Peyer's patch (tissue), 4 donors: ENCODE measurements at regions not wholly inside any gene's neighbourhood (a gene's known extent, or its start where the extent isn't known, plus 50 kb on each side); places are given as distances from the start of the nearest gene placed in this dataset.

Source experiments
- POLR2A ChIP-seq, 2 donors: fragments of 450-650 bp; IDR thresholded peaks; one replicate each; pipeline ENCODE4 v1.5.1; 2017; ENCODE audit warnings: antibody characterized with exemption in 2 of 2, mild to moderate bottlenecking in 2 of 2, moderate library complexity in 2 of 2
- TF ChIP-seq, protein P1 (sequence below), 6 experiments: fragments of 450-650 bp in 4 of 6; fragments of 200-600 bp in 2 of 6; sonication (generic) in 1 of 6; IDR thresholded peaks; one replicate each; pipeline ENCODE4 v1.5.1; 2017 to 2019; ENCODE audit warnings: antibody characterized with exemption in 6 of 6, mild to moderate bottlenecking in 3 of 6, moderate library complexity in 1 of 6

DNA sequence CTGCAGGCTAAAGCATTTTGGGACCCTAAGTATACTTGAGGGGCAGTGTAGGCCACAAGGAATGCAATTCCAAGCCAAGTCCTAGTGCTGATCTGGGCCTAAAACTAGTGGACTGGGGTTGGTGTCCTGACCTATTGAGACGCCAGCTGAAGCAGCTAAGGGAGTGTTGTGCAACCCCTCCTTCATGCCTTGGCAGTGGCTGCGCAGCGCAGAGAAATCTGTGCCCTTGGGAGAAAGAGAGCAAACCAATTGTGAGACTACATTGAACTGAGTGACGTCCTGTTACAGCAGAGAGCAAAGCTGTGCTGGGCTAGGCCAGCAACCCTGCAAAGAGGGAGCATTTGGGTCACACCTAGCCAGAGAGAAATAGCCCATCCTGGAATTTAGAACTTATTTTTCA, 2715.0 kb upstream of the PCDH20 start:
- TF ChIP-seq, protein P1, sequence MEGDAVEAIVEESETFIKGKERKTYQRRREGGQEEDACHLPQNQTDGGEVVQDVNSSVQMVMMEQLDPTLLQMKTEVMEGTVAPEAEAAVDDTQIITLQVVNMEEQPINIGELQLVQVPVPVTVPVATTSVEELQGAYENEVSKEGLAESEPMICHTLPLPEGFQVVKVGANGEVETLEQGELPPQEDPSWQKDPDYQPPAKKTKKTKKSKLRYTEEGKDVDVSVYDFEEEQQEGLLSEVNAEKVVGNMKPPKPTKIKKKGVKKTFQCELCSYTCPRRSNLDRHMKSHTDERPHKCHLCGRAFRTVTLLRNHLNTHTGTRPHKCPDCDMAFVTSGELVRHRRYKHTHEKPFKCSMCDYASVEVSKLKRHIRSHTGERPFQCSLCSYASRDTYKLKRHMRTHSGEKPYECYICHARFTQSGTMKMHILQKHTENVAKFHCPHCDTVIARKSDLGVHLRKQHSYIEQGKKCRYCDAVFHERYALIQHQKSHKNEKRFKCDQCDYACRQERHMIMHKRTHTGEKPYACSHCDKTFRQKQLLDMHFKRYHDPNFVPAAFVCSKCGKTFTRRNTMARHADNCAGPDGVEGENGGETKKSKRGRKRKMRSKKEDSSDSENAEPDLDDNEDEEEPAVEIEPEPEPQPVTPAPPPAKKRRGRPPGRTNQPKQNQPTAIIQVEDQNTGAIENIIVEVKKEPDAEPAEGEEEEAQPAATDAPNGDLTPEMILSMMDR (IDR thresholded peaks at IDR 0.05) = no peak
- TF ChIP-seq POLR2A (IDR thresholded peaks at IDR 0.05) = no peak
